ENCODE measurements at regions not wholly inside any gene's neighbourhood (a gene's known extent, or its start where the extent isn't known, plus 50 kb on each side); places are given as distances from the start of the nearest gene placed in this dataset.

- Histone ChIP-seq H3K79me2 (ENCODE audit: control insufficient read depth, insufficient read depth, low read length) (no peaks in the 10 kb centered on the region), H3K27me3 (ENCODE audit: control insufficient read depth in 2 of 2, insufficient read depth in 2 of 2, low read length in 2 of 2) (no peaks in the 10 kb centered on the region), H3K4me1 (replicated peaks in 1 of 2; ENCODE audit: control insufficient read depth in 2 of 2, insufficient read depth in 2 of 2, low read length in 2 of 2) (no peaks in the 10 kb centered on the region), H3K4me3 (no peak overlapping the region), H3K9me1 (ENCODE audit: control insufficient read depth, insufficient read depth, low read length) (no peaks in the 10 kb centered on the region), H3K4me2 (ENCODE audit: insufficient read depth, low read length) (no peak overlapping the region), H2AFZ (ENCODE audit: low read depth, low read length) (no peak overlapping the region), H3K9ac (ENCODE audit: insufficient read depth in 1 of 2, low read depth in 2 of 2, low read length in 2 of 2) (no peak overlapping the region), H3K36me3 (ENCODE audit: control insufficient read depth, insufficient read depth, low read length) (no peaks in the 10 kb centered on the region), H4K20me1 (replicated peaks; ENCODE audit: control insufficient read depth, insufficient read depth, low read length) (no peaks in the 10 kb centered on the region), H3K9me3 (replicated peaks; ENCODE audit: control insufficient read depth, insufficient read depth, low read depth, low read length) (no peaks in the 10 kb centered on the region), H3K27ac (ENCODE audit: extremely low read depth, low read depth, low read length) (no peak overlapping the region)
- ATAC-seq (no peak), DNase-seq (ENCODE audit: extremely low read depth in 1 of 4, low spot score in 3 of 4) (no peak), FAIRE-seq (no peak)
- intact Hi-C loops (cut with micrococcal nuclease) (no loop called here), in situ Hi-C loops (cut with MboI) (no loop called here)
- BruUV-seq (replicated peaks) = no TSS peak
- CTCF ChIA-PET (ENCODE audit: low intra/inter-chr PET ratio) = no interaction called here
- POLR2A ChIA-PET = no interaction called here
- no peak for TF ChIP-seq ZNF695 (CRISPR knock-in tag; IDR thresholded peaks at IDR 0.05)
- TF ChIP-seq NRF1 (conservative IDR thresholded peaks at IDR 0.05 in 1 of 2, IDR thresholded peaks at IDR 0.05 in 1 of 2) = no peak
- no peak for TF ChIP-seq SIN3B (IDR thresholded peaks at IDR 0.05; ENCODE audit: low read depth)
- no peak for TF ChIP-seq CHD4 (IDR thresholded peaks at IDR 0.05; ENCODE audit: insufficient read depth, insufficient replicate concordance, low read depth, low read length, poor library complexity, severe bottlenecking)
- TF ChIP-seq RERE (CRISPR knock-in tag; IDR thresholded peaks at IDR 0.05; ENCODE audit: borderline replicate concordance) = no peak
- TF ChIP-seq JUN (IDR thresholded peaks at IDR 0.05; ENCODE audit: borderline replicate concordance, low read depth, low read length) = no peak
- no peak for TF ChIP-seq JUN (CRISPR knock-in tag; IDR thresholded peaks at IDR 0.05; ENCODE audit: borderline replicate concordance)
- TF ChIP-seq CREB3 (tag; conservative IDR thresholded peaks at IDR 0.05; ENCODE audit: low read depth) = no peak
- 4% methylated on average over 3 of the region's 4 CpGs for WGBS (ENCODE audit: insufficient coverage, low coverage, missing lambda C conversion rate)
These were observed 400.9 kb upstream of the SMIM21 start for GRCh38 chr18:75828379-75828778.

Data from K562 (cell line).